ENCODE measurements at regions not wholly inside any gene's neighbourhood (a gene's known extent, or its start where the extent isn't known, plus 50 kb on each side); places are given as distances from the start of the nearest gene placed in this dataset.
A peak's percentile ranks its signal among the peaks of the same experiment; 100 is the strongest.

- FAIRE-seq (no peak), DNase-seq (ENCODE audit: extremely low spot score, insufficient read length, low read depth) (no peak)
Observed at GRCh38 chr5:176732736-176733405, 77.5 kb upstream of the UNC5A start.

DNA sequence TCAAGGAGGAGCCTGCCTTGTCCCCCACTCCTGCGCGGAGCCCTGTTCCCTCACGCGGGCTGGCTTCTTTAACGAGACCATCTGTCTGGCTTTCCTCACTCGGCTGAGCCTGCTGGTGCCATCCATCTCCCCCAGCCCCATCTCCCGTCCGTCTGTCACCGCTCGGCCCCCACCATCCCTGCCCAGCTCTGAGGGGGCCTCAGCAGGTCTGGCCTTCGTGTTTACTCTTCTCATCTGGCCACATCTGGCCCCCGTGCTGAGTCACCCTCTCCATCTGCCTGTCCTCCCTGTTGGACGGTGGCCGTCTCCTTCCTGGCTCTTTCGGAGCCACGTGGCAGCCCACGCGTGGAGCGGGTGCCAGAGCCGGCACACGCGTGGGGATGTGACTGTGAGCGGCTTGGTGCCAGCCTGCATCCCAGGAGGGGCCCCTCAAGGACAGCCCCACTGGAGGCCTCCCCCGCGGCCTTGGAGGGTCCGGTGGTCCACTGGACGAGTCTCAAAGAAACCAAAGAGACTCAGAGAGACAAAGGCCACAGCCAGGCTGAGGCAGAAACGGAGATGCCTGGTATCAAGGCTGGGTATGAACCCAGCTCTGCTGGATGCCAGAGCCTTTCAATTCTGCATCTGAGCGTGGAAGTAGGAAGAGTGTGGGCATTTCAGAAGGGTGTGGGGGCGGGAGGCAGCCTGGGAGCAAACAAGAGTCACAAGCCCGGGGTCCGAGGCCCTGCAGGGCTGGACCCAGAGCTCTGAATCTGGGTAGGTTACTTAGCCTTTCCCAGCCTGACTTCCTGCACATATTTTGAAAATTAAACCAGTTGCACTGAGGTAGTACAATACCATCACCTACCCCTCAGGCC, 76.7 kb upstream of the UNC5A start:
- FAIRE-seq (no peak), DNase-seq (ENCODE audit: extremely low spot score, insufficient read length, low read depth) (no peak)

GRCh38 chr5:176734756-176735342, 75.5 kb upstream of the UNC5A start:
- FAIRE-seq, result no peak
- no peak for DNase-seq (ENCODE audit: extremely low spot score, insufficient read length, low read depth)

- FAIRE-seq (no peak), DNase-seq (ENCODE audit: extremely low spot score, insufficient read length, low read depth) (no peak)
Observed at GRCh38 chr5:176735383-176736265, 74.7 kb upstream of the UNC5A start.

- no peak for DNase-seq (ENCODE audit: extremely low spot score, insufficient read length, low read depth)
- FAIRE-seq, result no peak
Observed at GRCh38 chr5:176736301-176736930, 73.9 kb upstream of the UNC5A start.

DNA sequence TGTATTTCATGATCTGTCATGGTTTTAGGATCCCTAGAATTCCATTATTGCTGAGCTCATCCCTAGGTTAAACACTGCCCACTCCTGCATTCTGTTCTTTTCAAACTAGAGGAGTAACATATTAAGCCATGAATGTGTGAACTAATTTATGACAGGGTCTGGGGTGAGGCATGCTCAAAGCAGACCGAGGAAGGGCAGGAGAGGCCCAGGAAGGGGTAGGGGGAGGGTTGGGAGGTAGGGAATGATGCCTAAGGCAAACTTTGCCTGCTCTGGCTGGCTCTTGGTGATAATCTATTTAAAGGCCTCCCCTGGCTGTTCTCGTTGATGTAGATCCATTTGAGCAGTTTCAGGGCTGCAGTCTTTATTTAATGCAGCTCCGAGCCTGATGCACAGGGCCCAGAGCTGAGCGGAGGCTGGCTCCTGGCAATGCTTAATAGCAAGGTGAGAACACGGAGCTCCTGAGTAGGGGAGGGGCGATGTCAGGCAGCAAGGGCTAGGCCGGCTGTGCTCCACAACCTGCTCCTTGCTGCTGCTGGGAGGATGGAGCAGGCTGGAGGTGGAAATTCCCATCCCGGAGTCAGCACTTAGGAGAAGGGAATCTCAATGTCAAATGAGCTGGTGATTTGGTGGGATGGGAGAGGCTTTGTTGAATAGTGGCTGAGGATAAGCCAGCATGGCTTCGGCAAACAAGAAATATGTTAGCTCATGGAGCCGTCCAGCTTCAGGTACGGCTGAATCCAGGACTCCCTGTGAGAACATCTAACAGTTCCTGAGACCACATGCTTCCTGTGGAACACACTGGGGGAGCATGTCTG, 73.2 kb upstream of the UNC5A start:
- DNase-seq (ENCODE audit: extremely low spot score, insufficient read length, low read depth) (no peak), FAIRE-seq (no peak)

- DNase-seq (ENCODE audit: extremely low spot score, insufficient read length, low read depth) (no peak), FAIRE-seq (no peak)
Observed at GRCh38 chr5:176737746-176738636, 72.4 kb upstream of the UNC5A start.

DNA sequence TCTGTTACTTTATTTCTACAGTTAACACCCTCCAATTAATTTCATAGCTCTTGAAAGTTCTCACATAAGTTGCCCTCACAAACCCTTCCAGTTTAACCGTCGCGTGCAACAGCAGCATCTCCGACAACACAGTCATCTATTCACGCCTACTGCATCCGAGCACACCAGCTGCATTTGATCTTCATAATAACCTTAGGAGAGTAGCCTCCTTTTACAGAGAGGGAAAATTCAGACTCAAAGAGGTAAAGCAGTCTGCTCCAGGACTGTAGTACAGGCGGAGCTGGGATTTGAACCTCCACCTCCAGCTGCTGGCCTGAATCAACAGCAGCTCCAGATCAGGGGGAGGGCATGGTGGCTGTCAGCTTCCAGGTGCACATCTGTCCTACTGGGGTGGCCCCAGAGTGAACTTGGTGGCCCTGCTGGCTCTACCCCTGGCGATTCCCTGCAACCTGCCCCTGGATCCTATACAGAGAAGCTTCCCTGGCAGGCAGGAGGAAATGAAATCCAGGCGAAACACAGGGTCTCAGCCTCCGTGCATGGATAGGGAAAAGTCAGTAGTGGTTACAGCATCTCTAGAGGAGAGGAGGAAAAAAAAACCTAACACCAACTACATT, 71.6 kb upstream of the UNC5A start:
- no peak for DNase-seq (ENCODE audit: extremely low spot score, insufficient read length, low read depth)
- FAIRE-seq, result no peak

GRCh38 chr5:176739461-176740051, 70.8 kb upstream of the UNC5A start:
- FAIRE-seq (no peak), DNase-seq (ENCODE audit: extremely low spot score, insufficient read length, low read depth) (no peak)

- DNase-seq (ENCODE audit: extremely low spot score, insufficient read length, low read depth) (no peak), FAIRE-seq (no peak)
Observed at GRCh38 chr5:176740131-176740701, 70.1 kb upstream of the UNC5A start.

GRCh38 chr5:176740702-176741496, 69.5 kb upstream of the UNC5A start:
- no peak for FAIRE-seq
- DNase-seq (ENCODE audit: extremely low spot score, insufficient read length, low read depth), result no peak

GRCh38 chr5:176741561-176742211, 68.7 kb upstream of the UNC5A start:
- DNase-seq (ENCODE audit: extremely low spot score, insufficient read length, low read depth), result no peak

GRCh38 chr5:176742246-176743105, 67.9 kb upstream of the UNC5A start:
- no peak for DNase-seq (ENCODE audit: extremely low spot score, insufficient read length, low read depth)
- no peak for FAIRE-seq

More at GRCh38 chr5:176741561-176742211, 68.7 kb upstream of the UNC5A start:
- FAIRE-seq, result peak; percentile 82

- DNase-seq (ENCODE audit: extremely low spot score, insufficient read length, low read depth) (no peak), FAIRE-seq (no peak)
Observed at GRCh38 chr5:176743136-176743861, 67.1 kb upstream of the UNC5A start.

All from GM18507 (cell line).